PC-9 (cell line): ENCODE measurements at regions not wholly inside any gene's neighbourhood (a gene's known extent, or its start where the extent isn't known, plus 50 kb on each side); places are given as distances from the start of the nearest gene placed in this dataset.

Source experiments
- BruUV-seq: library from RNA; stranded (reverse); fragments of 400-500 nt; replicated peaks from 2 replicates; lab custom pipeline; 2021; lab: Mats Ljungman, UMichigan
- CTCF ChIA-PET: fragments of 300-600 bp; sonication (Branson Sonifier 250); formaldehyde crosslinking; loops from one replicate; lab custom pipeline; 2022; ENCODE audit warnings: antibody characterized with exemption; lab: Charles Lee
- POLR2A ChIA-PET: fragments of 300-600 bp; sonication (Branson Sonifier 250); formaldehyde crosslinking; loops from one replicate; lab custom pipeline; 2022; ENCODE audit warnings: antibody characterized with exemption; ENCODE audit not compliant: unreplicated experiment; lab: Charles Lee
- DNase-seq, 2 experiments: peaks; one replicate each; pipeline versions ENCODE4 v3.0.0 to v3.0.0-alpha.2; 2015 to 2022; ENCODE audit warnings: mixed read lengths in 1 of 2
- H2AFZ ChIP-seq: fragments of 200-600 bp; sonication (generic); 2 replicates; pipeline ENCODE4 v1.8.1; 2017; ENCODE audit warnings: antibody characterized with exemption
- H3F3A ChIP-seq: fragments of 200-600 bp; sonication (generic); 2 replicates; pipeline ENCODE4 v1.8.1; 2017; ENCODE audit warnings: antibody characterized with exemption, mild to moderate bottlenecking, low read depth; ENCODE audit not compliant: insufficient read depth
- H3K27ac ChIP-seq: fragments of 200-600 bp; sonication (generic); 2 replicates; pipeline ENCODE4 v1.6.1; 2016; ENCODE audit warnings: mixed run types
- H3K27me3 ChIP-seq: fragments of 200-600 bp; sonication (generic); 2 replicates; pipeline ENCODE4 v1.6.1; 2016; ENCODE audit warnings: low read depth, mixed run types; ENCODE audit not compliant: insufficient read depth
- H3K36me3 ChIP-seq: fragments of 200-600 bp; sonication (generic); 2 replicates; pipeline ENCODE4 v1.6.1; 2016; ENCODE audit warnings: low read depth, mixed run types
- H3K4me1 ChIP-seq: fragments of 200-600 bp; sonication (generic); replicated peaks from 2 replicates; pipeline ENCODE4 v1.6.1; 2016; ENCODE audit warnings: mixed run types; ENCODE audit not compliant: insufficient read depth
- H3K4me2 ChIP-seq: fragments of 200-600 bp; sonication (generic); 2 replicates; pipeline ENCODE4 v1.6.1; 2017; ENCODE audit warnings: mixed run types
- H3K4me3 ChIP-seq: fragments of 200-600 bp; sonication (generic); 2 replicates; pipeline ENCODE4 v1.6.1; 2016; ENCODE audit warnings: mixed run types
- H3K79me2 ChIP-seq: fragments of 200-600 bp; sonication (generic); 2 replicates; pipeline ENCODE4 v1.6.1; 2017; ENCODE audit warnings: low read depth, mixed run types
- H3K9me2 ChIP-seq: fragments of 200-600 bp; sonication (generic); 2 replicates; pipeline ENCODE4 v1.8.1; 2017; ENCODE audit warnings: mild to moderate bottlenecking; ENCODE audit not compliant: insufficient read depth
- H3K9me3 ChIP-seq: fragments of 200-600 bp; sonication (generic); 2 replicates; pipeline ENCODE4 v1.8.1; 2016; ENCODE audit warnings: low read depth; ENCODE audit not compliant: insufficient read depth
- H4K20me1 ChIP-seq: fragments of 200-600 bp; sonication (generic); 2 replicates; pipeline ENCODE4 v1.8.1; 2017; ENCODE audit not compliant: insufficient read depth
- CTCF ChIP-seq: fragments of 200-600 bp; sonication (generic); conservative IDR thresholded peaks from 2 replicates; pipeline ENCODE4 v1.6.1; 2017; ENCODE audit warnings: mixed run types, antibody characterized with exemption, mild to moderate bottlenecking, moderate library complexity
- EZH2 ChIP-seq: fragments of 200-600 bp; sonication (generic); IDR thresholded peaks from 2 replicates; pipeline ENCODE4 v1.8.0; 2017; ENCODE audit warnings: antibody characterized with exemption, low read depth
- intact Hi-C: fragments of 100-400 bp; cut with micrococcal nuclease; formaldehyde crosslinking; loops from one replicate; pipeline ENCODE4 v1.10.0; 2022; ENCODE audit not compliant: unreplicated experiment

- Histone ChIP-seq H3K9me2 (no peaks in the 10 kb centered on the region), H4K20me1 (no peaks in the 10 kb centered on the region), H3K79me2 (no peaks in the 10 kb centered on the region), H3K4me2 (no peak overlapping the region), H3F3A (peaks cover 5% of the 10 kb centered on the region; the same call in 1 of the 2 replicates), H3K4me3 (no peak overlapping the region), H3K36me3 (no peaks in the 10 kb centered on the region; the same call in 1 of the 2 replicates), H3K4me1 (peaks cover 30% of the 10 kb centered on the region), H3K27ac (no peak overlapping the region), H3K27me3 (no peaks in the 10 kb centered on the region), H3K9me3 (no peaks in the 10 kb centered on the region; the same call in none of the 2 replicates), H2AFZ (no peak overlapping the region)
- TF ChIP-seq EZH2 (no peak), CTCF (no peak)
- no peak for DNase-seq
- ChIA-PET CTCF (no interaction called here), POLR2A (no interaction called here)
- no TSS peak for BruUV-seq
- intact Hi-C loops: no loop called here
Observed at GRCh38 chr3:98957681-98958080, 56.2 kb upstream of the DCBLD2 start.

- CTCF ChIA-PET: no interaction called here
- no peak overlapping the region for H3K27ac ChIP-seq
Observed at GRCh38 chr3:98956008-98956407, 54.5 kb upstream of the DCBLD2 start.

DNA sequence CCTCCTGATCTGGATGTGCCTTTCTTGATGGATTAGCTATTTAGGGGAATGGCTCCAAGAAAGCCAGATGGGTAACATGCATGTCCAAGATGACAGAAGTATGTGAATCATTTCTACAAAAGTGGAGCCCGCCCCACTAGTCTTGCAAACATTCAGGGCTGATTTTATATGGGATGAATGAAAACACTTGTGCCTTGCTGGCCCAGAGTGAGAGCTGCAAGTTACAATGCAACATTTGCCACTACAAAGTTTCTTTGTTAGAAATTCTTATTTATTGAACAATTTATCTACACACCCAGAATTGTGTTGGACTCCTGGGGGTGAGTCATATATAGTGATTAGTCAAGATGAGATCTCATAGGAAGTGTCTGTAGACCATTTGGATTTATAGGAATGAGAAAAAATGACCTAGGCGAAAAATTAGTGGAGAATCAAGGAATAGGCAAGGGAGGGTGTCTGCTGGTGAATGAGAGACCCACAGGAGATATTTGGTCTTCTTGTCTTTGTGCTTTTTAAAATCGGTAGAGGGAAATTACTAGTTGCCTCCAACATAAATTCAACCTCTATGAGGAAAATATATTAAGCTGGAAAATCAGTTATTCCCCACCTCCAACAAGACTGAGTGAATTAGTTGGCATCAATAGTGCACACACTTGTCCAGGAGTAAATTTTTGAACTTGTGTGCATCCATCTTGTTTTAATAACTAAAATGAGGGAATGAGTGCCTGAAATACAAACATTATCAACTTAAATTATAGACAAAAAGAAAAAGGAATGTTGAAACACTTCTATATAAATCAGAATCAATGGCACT, 53.5 kb upstream of the DCBLD2 start:
- Histone ChIP-seq H3K27ac (no peak overlapping the region), H3K9me3 (no peaks in the 10 kb centered on the region; the same call in 1 of the 2 replicates), H3K4me3 (no peak overlapping the region), H3K4me1 (peaks cover 13% of the 10 kb centered on the region), H3K36me3 (no peaks in the 10 kb centered on the region; the same call in 1 of the 2 replicates), H3K9me2 (no peaks in the 10 kb centered on the region), H2AFZ (no peak overlapping the region), H4K20me1 (no peaks in the 10 kb centered on the region), H3F3A (0 out of 2 replicates have a peak, but pooled peaks cover 5% of the 10 kb centered on the region), H3K79me2 (no peaks in the 10 kb centered on the region), H3K4me2 (no peak overlapping the region), H3K27me3 (no peaks in the 10 kb centered on the region)
- TF ChIP-seq EZH2 (no peak), CTCF (no peak)
- ChIA-PET POLR2A (no interaction called here), CTCF (no interaction called here)
- intact Hi-C loops: no loop called here
- BruUV-seq: no TSS peak
- no peak for DNase-seq

More at GRCh38 chr3:98956008-98956407, 54.5 kb upstream of the DCBLD2 start:
- Histone ChIP-seq H3F3A (0 out of 2 replicates have a peak, but pooled peaks cover 5% of the 10 kb centered on the region), H3K9me3 (no peaks in the 10 kb centered on the region; the same call in 1 of the 2 replicates), H3K27me3 (no peaks in the 10 kb centered on the region), H3K79me2 (no peaks in the 10 kb centered on the region), H3K4me1 (peaks cover 13% of the 10 kb centered on the region), H3K4me3 (no peak overlapping the region), H3K36me3 (no peaks in the 10 kb centered on the region; the same call in 1 of the 2 replicates), H3K4me2 (no peak overlapping the region), H4K20me1 (no peaks in the 10 kb centered on the region), H2AFZ (no peak overlapping the region), H3K9me2 (no peaks in the 10 kb centered on the region)
- DNase-seq: no peak
- POLR2A ChIA-PET: no interaction called here
- no peak for TF ChIP-seq EZH2
- TF ChIP-seq CTCF: no peak
- BruUV-seq: no TSS peak
- intact Hi-C loops: no loop called here
